IPS-15b (cell line): ENCODE measurements at regions not wholly inside any gene's neighbourhood (a gene's known extent, or its start where the extent isn't known, plus 50 kb on each side); places are given as distances from the start of the nearest gene placed in this dataset.

Experiments
- H3K27me3 ChIP-seq: one replicate; pipeline ENCODE4 v1.6.1; 2013; ENCODE audit warnings: low read length; ENCODE audit not compliant: control insufficient read depth, insufficient read depth
- H3K36me3 ChIP-seq: one replicate; pipeline ENCODE4 v1.6.1; 2013; ENCODE audit warnings: low read length; ENCODE audit not compliant: control insufficient read depth, insufficient read depth
- H3K4me1 ChIP-seq: one replicate; pipeline ENCODE4 v1.6.1; 2013; ENCODE audit warnings: mild to moderate bottlenecking, low read length; ENCODE audit not compliant: control insufficient read depth, insufficient read depth
- H3K4me3 ChIP-seq: one replicate; pipeline ENCODE4 v1.5.1; 2013; ENCODE audit warnings: low read depth, low read length
- H3K9ac ChIP-seq: one replicate; pipeline ENCODE4 v1.6.1; 2013; ENCODE audit warnings: low read depth, mild to moderate bottlenecking, low read length
- H3K9me3 ChIP-seq: one replicate; pipeline ENCODE4 v1.6.1; 2013; ENCODE audit warnings: mild to moderate bottlenecking, low read length; ENCODE audit not compliant: control insufficient read depth, insufficient read depth

DNA sequence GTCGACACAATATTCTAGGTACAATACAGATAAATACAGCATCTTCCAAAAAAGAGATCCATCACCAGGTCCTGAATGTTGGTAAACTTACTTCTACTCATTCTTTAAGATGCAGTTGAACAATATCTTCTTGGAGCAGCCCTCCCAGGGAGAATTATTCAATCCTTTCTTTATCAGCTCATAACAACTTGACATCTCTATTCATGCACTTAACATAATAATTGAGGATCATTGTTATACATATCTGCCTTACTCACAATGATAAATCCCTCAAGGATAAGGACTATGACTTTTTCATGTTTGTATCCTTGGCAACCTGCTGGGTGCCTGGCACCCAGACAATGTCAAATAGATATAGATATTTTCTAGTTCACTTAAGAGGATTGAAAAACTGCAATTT, 219.5 kb downstream of the POU4F1 start:
- Histone ChIP-seq H3K4me1 (peaks cover 3% of the 10 kb centered on the region), H3K27me3 (no peaks in the 10 kb centered on the region), H3K4me3 (no peak overlapping the region), H3K9ac (no peak overlapping the region), H3K9me3 (no peaks in the 10 kb centered on the region), H3K36me3 (no peaks in the 10 kb centered on the region)

DNA sequence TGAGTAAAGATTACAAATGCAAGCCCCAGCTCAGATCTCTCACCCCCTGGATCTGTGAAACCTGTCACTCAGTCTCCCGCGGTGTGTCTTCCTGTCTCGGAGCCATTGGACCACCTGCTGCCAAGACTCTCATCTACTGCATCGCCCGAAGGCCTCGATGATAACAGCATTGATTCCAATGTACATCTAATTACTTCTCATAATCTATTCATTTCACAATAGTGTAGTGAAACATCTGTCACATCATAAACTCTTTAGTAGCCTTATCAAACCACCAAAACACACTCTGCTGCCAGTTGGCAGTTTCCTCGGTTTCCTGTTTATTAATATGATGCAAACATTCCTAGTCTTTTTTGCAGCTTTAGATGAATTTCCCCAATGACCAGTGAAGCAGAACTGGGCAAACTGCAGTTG, 220.3 kb downstream of the POU4F1 start:
- no peak overlapping the region for H3K9ac ChIP-seq
- no peaks in the 10 kb centered on the region for H3K9me3 ChIP-seq
- no peak overlapping the region for H3K4me3 ChIP-seq
- H3K36me3 ChIP-seq: no peaks in the 10 kb centered on the region
- H3K4me1 ChIP-seq: peaks cover 3% of the 10 kb centered on the region
- H3K27me3 ChIP-seq: no peaks in the 10 kb centered on the region

DNA sequence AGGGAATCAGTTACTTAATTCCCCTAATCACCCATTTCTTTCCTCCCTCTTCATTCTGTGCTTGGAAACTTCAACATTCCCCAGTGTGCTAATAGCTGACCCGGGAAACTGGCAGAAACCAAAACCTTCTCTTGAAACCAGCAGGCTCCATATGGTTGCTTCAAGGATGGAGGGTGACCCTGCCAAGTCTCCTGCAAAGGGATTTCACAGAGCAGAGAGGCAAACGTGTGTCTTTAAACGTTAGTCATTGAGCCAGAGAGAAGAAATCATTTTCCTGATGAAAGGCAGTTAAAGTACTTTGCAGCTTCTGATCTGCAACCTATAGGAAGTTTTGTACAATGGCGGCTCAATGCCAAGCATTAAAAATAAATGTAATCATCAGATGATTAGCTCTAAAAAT, 220.9 kb downstream of the POU4F1 start:
- Histone ChIP-seq H3K4me3 (no peak overlapping the region), H3K36me3 (no peaks in the 10 kb centered on the region), H3K9me3 (no peaks in the 10 kb centered on the region), H3K9ac (no peak overlapping the region), H3K4me1 (peaks cover 3% of the 10 kb centered on the region), H3K27me3 (no peaks in the 10 kb centered on the region)

DNA sequence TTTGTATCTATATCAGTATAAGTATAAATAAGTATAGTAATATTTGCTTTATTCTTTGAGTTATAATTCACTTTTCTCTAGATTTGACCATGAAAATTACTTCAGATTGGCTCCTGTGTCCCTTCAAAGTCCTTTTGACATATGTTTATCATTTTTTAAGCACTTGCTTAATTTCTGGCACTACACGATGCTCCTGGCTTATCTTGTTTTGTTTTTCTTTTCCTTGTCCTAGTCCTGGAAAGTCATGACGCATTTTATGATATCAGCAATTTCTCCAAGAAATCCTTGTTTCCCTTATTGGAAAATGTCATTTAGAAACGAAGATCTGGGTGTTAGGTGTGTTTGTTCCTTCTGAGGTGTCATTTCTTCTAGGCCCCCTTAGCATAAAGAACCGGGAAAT, 226.5 kb downstream of the POU4F1 start:
- Histone ChIP-seq H3K36me3 (no peaks in the 10 kb centered on the region), H3K9me3 (no peaks in the 10 kb centered on the region), H3K27me3 (no peaks in the 10 kb centered on the region), H3K4me1 (no peaks in the 10 kb centered on the region), H3K9ac (no peak overlapping the region), H3K4me3 (no peak overlapping the region)

DNA sequence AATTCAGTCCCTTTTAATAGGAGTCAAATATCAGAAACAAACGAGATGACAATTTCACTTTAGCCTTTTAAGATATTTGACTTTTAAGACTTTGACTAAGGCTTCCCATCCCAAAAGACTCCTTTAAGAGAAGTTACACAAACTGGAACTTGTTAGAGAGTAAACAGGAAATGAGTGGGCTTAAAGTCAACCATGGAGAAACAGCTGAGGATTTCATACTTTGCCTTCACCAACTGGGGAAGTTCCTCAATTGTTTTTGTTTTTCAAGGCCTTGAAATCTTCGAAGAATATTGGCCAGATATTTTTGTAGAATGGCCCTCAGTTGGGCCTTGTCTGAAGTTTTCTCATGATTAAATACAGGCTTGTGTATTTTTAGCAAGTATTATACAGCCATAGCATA, 227.3 kb downstream of the POU4F1 start:
- H3K36me3 ChIP-seq: no peaks in the 10 kb centered on the region
- no peaks in the 10 kb centered on the region for H3K27me3 ChIP-seq
- H3K4me3 ChIP-seq: no peak overlapping the region
- no peaks in the 10 kb centered on the region for H3K4me1 ChIP-seq
- H3K9ac ChIP-seq: no peak overlapping the region
- H3K9me3 ChIP-seq: no peaks in the 10 kb centered on the region

DNA sequence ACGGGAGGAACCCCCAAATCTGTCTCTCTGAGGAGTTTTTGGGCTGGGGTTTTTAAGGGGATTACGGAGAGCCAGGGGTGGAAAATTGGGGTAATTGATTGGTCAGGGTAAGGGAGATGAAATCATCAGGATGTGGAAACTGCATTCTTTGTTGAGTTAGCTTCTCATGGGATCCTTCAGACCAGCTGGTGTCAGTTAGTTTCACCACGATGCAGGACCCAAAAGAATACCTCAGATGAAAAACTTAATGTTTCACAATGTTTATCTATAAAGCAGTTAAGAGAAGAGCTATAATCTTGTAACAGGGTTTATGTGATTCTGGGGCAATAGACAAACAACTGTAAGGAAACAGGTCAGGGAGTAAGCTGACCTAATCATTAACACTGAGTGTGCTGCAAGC, 230.8 kb downstream of the POU4F1 start:
- Histone ChIP-seq H3K4me1 (no peaks in the 10 kb centered on the region), H3K36me3 (no peaks in the 10 kb centered on the region), H3K27me3 (no peaks in the 10 kb centered on the region), H3K9me3 (no peaks in the 10 kb centered on the region), H3K9ac (no peak overlapping the region), H3K4me3 (no peak overlapping the region)

DNA sequence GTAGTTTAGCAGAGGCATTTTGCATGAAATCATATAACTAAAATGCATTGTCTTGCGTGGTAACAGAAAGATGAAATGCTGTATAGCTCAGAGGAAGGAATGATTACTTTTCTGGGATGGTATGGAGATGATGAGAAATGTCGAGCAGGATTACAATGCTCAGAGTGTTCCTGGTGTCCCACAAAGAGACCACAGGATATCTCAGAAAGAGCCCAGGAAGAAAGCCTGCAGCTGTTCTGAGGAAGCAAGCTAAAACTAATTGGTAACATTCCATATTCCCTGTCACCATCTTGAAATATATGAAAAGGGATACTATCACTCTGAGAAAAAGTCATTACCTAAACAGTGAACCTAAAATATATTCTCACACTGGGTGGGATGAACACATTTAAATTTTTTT, 233.1 kb downstream of the POU4F1 start:
- no peak overlapping the region for H3K9ac ChIP-seq
- H3K9me3 ChIP-seq: no peaks in the 10 kb centered on the region
- H3K27me3 ChIP-seq: no peaks in the 10 kb centered on the region
- H3K4me1 ChIP-seq: no peaks in the 10 kb centered on the region
- no peaks in the 10 kb centered on the region for H3K36me3 ChIP-seq
- no peak overlapping the region for H3K4me3 ChIP-seq

DNA sequence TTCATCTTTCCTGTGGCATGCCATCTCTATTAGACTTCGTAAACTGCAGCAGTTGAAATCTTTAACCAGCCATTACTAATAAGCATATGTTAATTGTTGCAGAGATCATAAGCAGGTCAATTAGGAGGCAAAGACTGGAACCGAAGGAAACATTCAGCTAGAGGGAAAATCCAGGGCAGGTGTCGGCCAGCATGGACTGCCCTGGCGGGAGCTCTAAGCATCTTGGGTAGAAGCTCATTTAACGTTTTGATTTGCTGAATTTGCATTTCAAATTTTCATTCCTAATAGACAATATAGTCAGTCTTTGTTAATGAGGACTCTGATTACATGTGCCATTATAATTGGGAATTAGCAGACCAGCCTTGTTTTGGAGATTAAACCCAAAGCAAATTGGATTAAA, 238.6 kb downstream of the POU4F1 start:
- Histone ChIP-seq H3K9me3 (no peaks in the 10 kb centered on the region), H3K9ac (no peak overlapping the region)

DNA sequence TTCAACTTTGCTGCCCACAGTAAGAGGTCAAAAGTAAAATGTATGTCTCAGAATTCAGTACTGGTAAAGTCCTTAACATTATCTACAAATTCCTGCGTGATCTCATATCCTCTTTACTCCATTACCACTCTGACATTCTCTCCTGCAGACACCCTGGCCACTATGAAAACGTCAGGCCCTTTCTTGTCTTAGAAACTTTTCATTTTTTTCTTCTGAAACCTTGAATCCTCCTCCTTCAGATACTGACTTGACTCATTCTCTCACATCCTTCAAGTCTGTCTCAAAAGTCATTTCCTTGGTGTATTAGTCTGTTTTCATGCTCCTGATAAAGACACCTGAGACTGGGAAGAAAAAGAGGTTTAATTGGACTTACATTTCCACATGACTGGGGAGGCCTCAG, 262.3 kb downstream of the POU4F1 start:
- Histone ChIP-seq H3K36me3 (no peaks in the 10 kb centered on the region), H3K27me3 (no peaks in the 10 kb centered on the region)

More for the DNA sequence above, 238.6 kb downstream of the POU4F1 start:
- no peak overlapping the region for H3K4me3 ChIP-seq
- no peaks in the 10 kb centered on the region for H3K36me3 ChIP-seq
- H3K27me3 ChIP-seq: no peaks in the 10 kb centered on the region
- no peaks in the 10 kb centered on the region for H3K4me1 ChIP-seq

DNA sequence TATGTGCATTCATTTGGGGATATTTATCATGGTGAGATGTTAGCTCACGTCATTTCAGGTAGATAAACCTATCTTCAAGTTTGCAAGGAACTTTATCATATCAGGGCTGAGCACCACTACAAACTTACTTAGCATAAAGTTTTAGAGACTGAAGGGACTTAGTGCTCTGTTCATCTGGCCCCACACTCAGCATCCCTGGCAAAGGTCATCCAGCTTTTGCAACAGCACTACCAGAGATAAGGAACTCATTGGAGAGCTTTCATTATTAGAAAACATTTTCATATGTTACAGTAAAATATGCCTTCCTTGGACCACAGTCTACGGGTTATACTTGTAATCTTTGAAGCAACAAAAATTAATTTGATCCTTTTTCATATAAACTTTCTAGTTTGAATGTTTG, 263.4 kb downstream of the POU4F1 start:
- no peak overlapping the region for H3K4me3 ChIP-seq
- H3K9me3 ChIP-seq: no peaks in the 10 kb centered on the region
- no peaks in the 10 kb centered on the region for H3K4me1 ChIP-seq
- no peaks in the 10 kb centered on the region for H3K27me3 ChIP-seq
- no peak overlapping the region for H3K9ac ChIP-seq
- no peaks in the 10 kb centered on the region for H3K36me3 ChIP-seq

More for the DNA sequence above, 262.3 kb downstream of the POU4F1 start:
- H3K9ac ChIP-seq: no peak overlapping the region
- H3K4me3 ChIP-seq: no peak overlapping the region
- H3K4me1 ChIP-seq: no peaks in the 10 kb centered on the region
- H3K9me3 ChIP-seq: no peaks in the 10 kb centered on the region

DNA sequence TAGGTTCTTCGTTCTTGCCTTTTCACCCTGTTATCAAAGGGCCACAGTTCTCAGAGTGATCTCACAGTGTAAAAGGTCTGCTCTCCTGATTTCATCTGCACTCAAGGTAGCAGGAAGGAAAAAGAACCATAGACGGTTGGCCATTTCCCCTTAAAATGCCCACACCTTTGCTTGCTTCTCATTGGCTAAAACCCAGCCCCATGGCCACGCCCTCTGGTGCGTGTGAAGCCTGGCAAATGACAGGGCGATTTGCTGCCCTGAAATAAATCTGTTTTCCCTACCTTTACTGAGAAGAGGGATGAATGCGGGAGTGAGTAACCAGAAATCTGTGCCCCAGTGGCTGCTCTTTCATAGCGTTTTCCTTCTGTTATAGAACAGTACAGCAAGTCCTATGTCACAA, 269.3 kb downstream of the POU4F1 start:
- H3K4me1 ChIP-seq: no peaks in the 10 kb centered on the region
- H3K9ac ChIP-seq: no peak overlapping the region
- H3K36me3 ChIP-seq: no peaks in the 10 kb centered on the region
- H3K27me3 ChIP-seq: no peaks in the 10 kb centered on the region
- no peaks in the 10 kb centered on the region for H3K9me3 ChIP-seq
- no peak overlapping the region for H3K4me3 ChIP-seq

DNA sequence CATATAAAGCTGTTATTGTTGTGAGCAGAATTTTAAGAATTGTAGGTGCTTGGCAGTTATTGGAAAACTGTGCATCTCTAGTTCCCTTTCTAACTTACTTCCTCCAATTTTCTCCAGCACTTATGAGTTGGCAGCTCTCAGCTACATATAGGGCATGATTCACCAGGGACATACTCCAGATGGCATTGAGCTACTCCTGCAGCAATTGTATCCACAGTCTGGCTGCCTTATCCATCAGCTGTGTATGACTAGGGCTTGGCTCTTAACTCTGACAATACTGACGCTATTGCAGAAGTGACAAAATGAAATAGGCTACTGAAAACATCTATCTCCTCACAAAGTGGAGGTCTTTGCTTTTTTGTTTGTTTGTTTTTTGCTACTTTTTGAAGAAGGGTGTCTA, 276.7 kb downstream of the POU4F1 start:
- no peaks in the 10 kb centered on the region for H3K4me1 ChIP-seq
- H3K9me3 ChIP-seq: no peaks in the 10 kb centered on the region
- H3K4me3 ChIP-seq: no peak overlapping the region
- H3K36me3 ChIP-seq: no peaks in the 10 kb centered on the region
- H3K27me3 ChIP-seq: no peaks in the 10 kb centered on the region
- H3K9ac ChIP-seq: no peak overlapping the region

DNA sequence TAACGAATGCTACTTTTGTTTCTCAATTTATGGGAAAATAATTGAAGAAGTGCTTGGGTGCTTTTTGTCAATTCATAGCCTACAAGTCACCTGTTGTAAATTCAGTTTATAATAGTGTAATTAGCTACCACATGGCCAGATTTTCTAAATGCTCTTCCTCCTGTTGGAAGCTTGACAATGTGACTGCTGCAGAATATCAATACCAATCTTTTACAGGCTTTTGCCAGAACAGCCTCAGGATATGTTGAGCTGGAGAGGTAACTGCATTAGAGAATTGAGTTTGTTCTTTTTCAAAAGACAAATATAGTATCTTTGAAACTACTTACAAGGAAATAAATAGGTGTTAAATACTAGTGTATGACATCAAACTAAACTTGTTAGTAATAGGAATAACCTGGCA, 277.8 kb downstream of the POU4F1 start:
- H3K9me3 ChIP-seq: no peaks in the 10 kb centered on the region
- no peaks in the 10 kb centered on the region for H3K27me3 ChIP-seq
- H3K36me3 ChIP-seq: no peaks in the 10 kb centered on the region
- no peaks in the 10 kb centered on the region for H3K4me1 ChIP-seq
- no peak overlapping the region for H3K4me3 ChIP-seq
- no peak overlapping the region for H3K9ac ChIP-seq
